Omental fat pad (tissue), 3 donors: ENCODE measurements at regions not wholly inside any gene's neighbourhood (a gene's known extent, or its start where the extent isn't known, plus 50 kb on each side); places are given as distances from the start of the nearest gene placed in this dataset.

Experiments
- ATAC-seq: fragments of 150-250 bp; one replicate; pipeline ENCODE4 v1.9.1; 2016; ENCODE audit warnings: mild to moderate bottlenecking, moderate library complexity; ENCODE audit not compliant: low FRiP score
- DNase-seq: peaks from one replicate; pipeline ENCODE4 v3.0.0-alpha.2; 2019; ENCODE audit warnings: low spot score
- TF ChIP-seq, protein P1 (sequence below), 3 donors: fragments of 450-650 bp; IDR thresholded peaks; one replicate each; pipeline ENCODE4 v1.5.1; 2016 to 2017; ENCODE audit warnings: antibody characterized with exemption in 3 of 3, mild to moderate bottlenecking in 3 of 3, moderate library complexity in 2 of 3

DNA sequence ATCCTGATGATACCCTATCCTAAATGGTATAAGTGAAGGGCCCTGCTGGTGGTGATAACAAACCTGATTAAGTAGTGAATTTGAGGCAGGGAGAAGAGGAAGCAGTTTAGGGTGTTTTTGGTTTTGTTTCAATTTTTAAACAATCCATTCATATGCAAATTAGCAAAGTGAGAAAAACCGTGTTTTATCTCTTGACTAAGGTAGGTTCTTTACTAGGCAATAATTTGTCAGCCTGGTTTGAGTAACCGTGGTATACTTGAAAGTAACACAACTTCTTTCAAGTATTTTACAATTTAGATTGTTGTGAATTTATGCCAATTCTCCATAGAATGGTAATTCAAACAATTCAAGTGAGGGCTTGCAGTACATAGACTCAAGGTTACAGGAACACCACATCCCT is 177.8 kb upstream of the CD180 start:
- TF ChIP-seq, protein P1, sequence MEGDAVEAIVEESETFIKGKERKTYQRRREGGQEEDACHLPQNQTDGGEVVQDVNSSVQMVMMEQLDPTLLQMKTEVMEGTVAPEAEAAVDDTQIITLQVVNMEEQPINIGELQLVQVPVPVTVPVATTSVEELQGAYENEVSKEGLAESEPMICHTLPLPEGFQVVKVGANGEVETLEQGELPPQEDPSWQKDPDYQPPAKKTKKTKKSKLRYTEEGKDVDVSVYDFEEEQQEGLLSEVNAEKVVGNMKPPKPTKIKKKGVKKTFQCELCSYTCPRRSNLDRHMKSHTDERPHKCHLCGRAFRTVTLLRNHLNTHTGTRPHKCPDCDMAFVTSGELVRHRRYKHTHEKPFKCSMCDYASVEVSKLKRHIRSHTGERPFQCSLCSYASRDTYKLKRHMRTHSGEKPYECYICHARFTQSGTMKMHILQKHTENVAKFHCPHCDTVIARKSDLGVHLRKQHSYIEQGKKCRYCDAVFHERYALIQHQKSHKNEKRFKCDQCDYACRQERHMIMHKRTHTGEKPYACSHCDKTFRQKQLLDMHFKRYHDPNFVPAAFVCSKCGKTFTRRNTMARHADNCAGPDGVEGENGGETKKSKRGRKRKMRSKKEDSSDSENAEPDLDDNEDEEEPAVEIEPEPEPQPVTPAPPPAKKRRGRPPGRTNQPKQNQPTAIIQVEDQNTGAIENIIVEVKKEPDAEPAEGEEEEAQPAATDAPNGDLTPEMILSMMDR (IDR thresholded peaks at IDR 0.05) = no peak
- no peak for ATAC-seq
- no peak for DNase-seq

DNA sequence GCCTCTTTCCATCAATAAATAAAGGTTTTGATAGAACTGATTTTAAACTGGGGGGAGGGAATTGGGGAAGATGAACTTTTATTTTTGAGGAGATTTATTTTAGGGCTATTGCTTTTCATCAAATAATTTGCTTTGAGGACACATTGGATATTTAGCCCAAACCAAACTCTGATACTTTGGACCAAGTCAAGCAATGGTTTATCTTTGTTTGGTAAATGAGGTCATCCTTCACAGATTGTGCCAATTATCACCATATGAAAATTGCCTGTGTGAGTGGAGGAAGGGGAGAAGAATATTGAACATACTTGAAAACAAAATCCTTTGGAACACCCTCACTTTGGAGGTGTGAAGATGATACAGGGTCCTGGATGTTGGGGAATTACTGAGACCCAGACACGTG is 176.9 kb upstream of the CD180 start:
- no peak for ATAC-seq
- TF ChIP-seq, protein P1 (IDR thresholded peaks at IDR 0.05) = no peak
- DNase-seq = no peak

GRCh38 chr5:67372887-67373286 is 176.3 kb upstream of the CD180 start:
- TF ChIP-seq, protein P1 (IDR thresholded peaks at IDR 0.05) = no peak
- ATAC-seq (no peak), DNase-seq (no peak)

DNA sequence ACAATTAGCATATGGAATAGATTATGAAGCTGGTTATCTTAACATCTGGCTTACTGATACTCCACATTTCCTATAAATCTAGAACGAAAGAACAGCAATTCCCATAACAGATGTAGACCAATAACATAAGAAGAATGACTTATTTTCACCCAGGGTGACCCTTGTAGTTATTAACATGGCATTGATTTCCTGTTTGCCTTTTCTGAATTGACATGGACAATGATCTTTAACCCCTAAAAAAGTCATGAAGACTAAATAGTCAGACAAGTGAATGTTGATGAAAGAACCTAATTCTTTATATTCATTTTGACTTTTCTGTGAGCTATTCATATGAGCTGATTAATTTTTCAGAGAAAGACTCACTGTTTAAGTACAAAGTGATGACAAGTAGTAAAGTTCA is 175.3 kb upstream of the CD180 start:
- DNase-seq = no peak
- no peak for ATAC-seq
- TF ChIP-seq, protein P1 (IDR thresholded peaks at IDR 0.05) = no peak

DNA sequence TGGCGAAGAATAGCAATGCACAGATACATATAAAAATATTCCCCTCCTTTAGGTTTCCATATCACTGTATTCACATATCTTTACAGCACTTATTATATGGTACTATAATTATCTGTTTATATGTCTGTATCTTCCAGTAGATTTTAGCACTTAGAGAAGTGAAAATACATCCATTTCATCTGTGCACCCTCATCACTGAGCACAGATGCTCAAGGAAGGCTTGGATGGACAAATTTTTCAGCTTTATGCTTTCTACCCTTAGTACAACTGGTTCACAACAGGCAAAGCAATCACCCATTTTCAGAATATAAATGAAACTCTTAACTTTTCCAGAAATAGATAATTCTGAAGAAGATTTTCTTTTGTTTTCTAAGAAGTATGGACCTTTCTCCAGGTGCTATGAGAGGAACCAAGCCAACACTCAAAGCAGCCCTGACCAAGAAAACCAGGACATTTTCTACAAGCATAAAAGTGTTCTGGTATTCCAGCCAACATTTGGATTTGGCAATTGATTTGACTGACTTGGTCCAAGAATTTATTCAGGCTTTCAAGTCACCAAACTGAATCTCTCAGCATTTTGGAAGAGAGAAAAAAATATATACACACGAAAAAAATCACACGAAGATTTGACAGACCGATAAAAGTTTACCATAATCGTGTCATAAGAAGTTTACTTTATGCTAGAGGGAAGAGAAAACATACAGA is 170.2 kb upstream of the CD180 start:
- DNase-seq (no peak), ATAC-seq (no peak)
- TF ChIP-seq, protein P1 (IDR thresholded peaks at IDR 0.05) = no peak

- ATAC-seq (no peak), DNase-seq (no peak)
- TF ChIP-seq, protein P1 (IDR thresholded peaks at IDR 0.05) = no peak
These were observed 169.7 kb upstream of the CD180 start for GRCh38 chr5:67366276-67366675.

DNA sequence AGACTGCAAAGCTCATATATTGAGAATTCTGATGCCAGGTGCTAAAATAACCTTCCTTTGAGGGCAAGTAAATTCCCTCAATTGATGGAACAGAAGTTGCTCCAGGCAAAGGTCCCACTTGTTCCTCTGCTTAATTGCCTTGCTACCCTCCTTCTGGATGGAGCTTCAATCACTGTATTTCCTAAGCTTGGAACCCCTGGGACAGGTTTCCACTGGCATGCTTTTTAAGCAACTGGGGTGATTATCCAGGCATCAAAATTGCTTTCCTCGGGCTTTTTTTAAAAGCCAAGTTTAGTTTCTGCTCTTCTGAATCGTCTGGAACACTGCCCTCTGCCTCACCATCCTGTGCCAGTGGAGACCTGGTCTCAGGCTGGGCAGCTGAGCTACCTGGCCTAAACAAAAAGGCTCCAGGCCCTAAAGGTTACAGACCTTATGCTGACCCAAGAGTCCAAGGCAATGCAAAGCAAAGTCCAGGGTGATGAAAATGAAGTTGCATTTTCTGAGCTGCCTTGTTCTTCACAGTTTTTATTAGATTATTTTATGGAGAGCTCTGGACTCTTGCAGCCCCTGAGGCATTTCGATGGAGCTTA is 167.9 kb upstream of the CD180 start:
- TF ChIP-seq, protein P1 (IDR thresholded peaks at IDR 0.05) = no peak
- no peak for ATAC-seq

More for the DNA sequence above, 167.9 kb upstream of the CD180 start:
- DNase-seq = no peak
